CD4-positive, alpha-beta T cell treated with Interleukin-2 at 100 ng/mL for 4 hours (primary cell): ENCODE measurements at regions not wholly inside any gene's neighbourhood (a gene's known extent, or its start where the extent isn't known, plus 50 kb on each side); places are given as distances from the start of the nearest gene placed in this dataset.

ENCODE experiments used
- DNase-seq: peaks from one replicate; pipeline ENCODE4 v3.0.0-alpha.2; 2020; ENCODE audit warnings: low spot score

DNA sequence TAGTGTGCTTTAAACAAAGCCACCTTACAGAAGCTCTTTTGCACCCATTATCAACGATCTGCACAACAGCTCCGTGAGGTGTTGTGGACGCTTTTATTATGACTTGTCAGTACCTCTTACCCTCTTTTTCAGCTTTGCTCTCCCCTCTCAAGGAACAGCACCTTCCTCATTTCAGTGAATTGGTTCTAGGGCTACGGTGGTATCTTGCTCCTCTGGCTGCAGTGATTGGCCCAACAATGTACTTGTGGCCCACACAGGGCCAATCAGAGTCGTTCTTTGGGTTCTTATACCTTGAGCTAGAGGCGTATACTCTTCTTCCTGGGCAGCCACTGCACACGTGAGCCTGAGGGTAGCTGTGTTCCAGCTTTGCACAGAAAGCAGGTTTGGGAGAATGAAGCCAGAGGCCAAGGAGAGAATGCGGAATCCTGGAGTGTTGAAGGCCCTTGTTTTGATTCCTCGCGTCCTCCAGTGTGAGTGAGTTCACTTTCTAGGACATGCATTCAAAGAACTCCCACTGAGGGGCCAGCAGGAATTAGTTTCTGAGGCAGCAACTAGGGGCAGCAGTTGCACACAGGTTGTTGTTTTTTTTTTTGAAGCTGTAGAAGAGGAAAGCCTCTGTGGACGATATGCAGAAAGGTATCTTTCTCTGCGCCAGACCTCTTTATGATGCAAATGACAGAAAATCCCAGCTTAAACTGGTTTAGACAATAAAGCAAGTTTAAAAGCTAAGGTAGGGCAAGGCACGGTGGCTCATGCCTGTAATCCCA is 49.8 kb upstream of the PDZD8 start:
- DNase-seq, result no peak
